Erythroblast (primary cell): ENCODE measurements at regions not wholly inside any gene's neighbourhood (a gene's known extent, or its start where the extent isn't known, plus 50 kb on each side); places are given as distances from the start of the nearest gene placed in this dataset.

Experiments used
- GATA1 ChIP-seq: IDR thresholded peaks from 2 replicates; pipeline ENCODE4 v1.6.1; 2011; ENCODE audit warnings: low read depth, mild to moderate bottlenecking, control low read depth, low read length, moderate library complexity
- POLR2A ChIP-seq: IDR thresholded peaks from 2 replicates; pipeline ENCODE4 v1.6.1; 2011; ENCODE audit warnings: mild to moderate bottlenecking, low read length

DNA sequence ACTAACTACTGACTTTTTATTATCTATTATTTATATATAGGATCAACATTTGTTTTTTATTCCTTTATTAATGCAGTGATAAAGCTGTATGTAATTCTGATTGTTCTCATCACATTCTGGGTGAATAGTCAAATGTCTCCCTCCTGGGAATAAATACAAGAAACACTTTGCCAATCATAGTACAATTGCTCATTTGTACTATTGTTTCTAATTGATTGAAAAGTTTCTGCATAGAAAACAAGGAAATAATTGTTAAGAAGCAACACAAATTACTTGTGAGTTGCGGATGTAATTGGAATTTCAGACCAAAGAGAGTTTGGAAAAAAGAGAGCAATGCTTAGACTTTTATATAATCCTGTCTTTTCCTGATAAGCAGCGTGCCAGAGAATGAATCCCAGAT is 1013.9 kb downstream of the EFNA5 start:
- TF ChIP-seq POLR2A (no peak), GATA1 (no peak)
